PC-9 (cell line): ENCODE measurements at regions not wholly inside any gene's neighbourhood (a gene's known extent, or its start where the extent isn't known, plus 50 kb on each side); places are given as distances from the start of the nearest gene placed in this dataset.

ENCODE experiments used
- BruUV-seq: library from RNA; stranded (reverse); fragments of 400-500 nt; replicated peaks from 2 replicates; lab custom pipeline; 2021; lab: Mats Ljungman, UMichigan
- CTCF ChIA-PET: fragments of 300-600 bp; sonication (Branson Sonifier 250); formaldehyde crosslinking; loops from one replicate; lab custom pipeline; 2022; ENCODE audit warnings: antibody characterized with exemption; lab: Charles Lee
- POLR2A ChIA-PET: fragments of 300-600 bp; sonication (Branson Sonifier 250); formaldehyde crosslinking; loops from one replicate; lab custom pipeline; 2022; ENCODE audit warnings: antibody characterized with exemption; ENCODE audit not compliant: unreplicated experiment; lab: Charles Lee
- DNase-seq, 2 experiments: peaks; one replicate each; pipeline versions ENCODE4 v3.0.0 to v3.0.0-alpha.2; 2015 to 2022; ENCODE audit warnings: mixed read lengths in 1 of 2
- H2AFZ ChIP-seq: fragments of 200-600 bp; sonication (generic); 2 replicates; pipeline ENCODE4 v1.8.1; 2017; ENCODE audit warnings: antibody characterized with exemption
- H3F3A ChIP-seq: fragments of 200-600 bp; sonication (generic); 2 replicates; pipeline ENCODE4 v1.8.1; 2017; ENCODE audit warnings: antibody characterized with exemption, mild to moderate bottlenecking, low read depth; ENCODE audit not compliant: insufficient read depth
- H3K27ac ChIP-seq: fragments of 200-600 bp; sonication (generic); 2 replicates; pipeline ENCODE4 v1.6.1; 2016; ENCODE audit warnings: mixed run types
- H3K27me3 ChIP-seq: fragments of 200-600 bp; sonication (generic); 2 replicates; pipeline ENCODE4 v1.6.1; 2016; ENCODE audit warnings: low read depth, mixed run types; ENCODE audit not compliant: insufficient read depth
- H3K36me3 ChIP-seq: fragments of 200-600 bp; sonication (generic); 2 replicates; pipeline ENCODE4 v1.6.1; 2016; ENCODE audit warnings: low read depth, mixed run types
- H3K4me1 ChIP-seq: fragments of 200-600 bp; sonication (generic); replicated peaks from 2 replicates; pipeline ENCODE4 v1.6.1; 2016; ENCODE audit warnings: mixed run types; ENCODE audit not compliant: insufficient read depth
- H3K4me2 ChIP-seq: fragments of 200-600 bp; sonication (generic); 2 replicates; pipeline ENCODE4 v1.6.1; 2017; ENCODE audit warnings: mixed run types
- H3K4me3 ChIP-seq: fragments of 200-600 bp; sonication (generic); 2 replicates; pipeline ENCODE4 v1.6.1; 2016; ENCODE audit warnings: mixed run types
- H3K79me2 ChIP-seq: fragments of 200-600 bp; sonication (generic); 2 replicates; pipeline ENCODE4 v1.6.1; 2017; ENCODE audit warnings: low read depth, mixed run types
- H3K9me2 ChIP-seq: fragments of 200-600 bp; sonication (generic); 2 replicates; pipeline ENCODE4 v1.8.1; 2017; ENCODE audit warnings: mild to moderate bottlenecking; ENCODE audit not compliant: insufficient read depth
- H3K9me3 ChIP-seq: fragments of 200-600 bp; sonication (generic); 2 replicates; pipeline ENCODE4 v1.8.1; 2016; ENCODE audit warnings: low read depth; ENCODE audit not compliant: insufficient read depth
- H4K20me1 ChIP-seq: fragments of 200-600 bp; sonication (generic); 2 replicates; pipeline ENCODE4 v1.8.1; 2017; ENCODE audit not compliant: insufficient read depth
- EZH2 ChIP-seq: fragments of 200-600 bp; sonication (generic); IDR thresholded peaks from 2 replicates; pipeline ENCODE4 v1.8.0; 2017; ENCODE audit warnings: antibody characterized with exemption, low read depth
- intact Hi-C: fragments of 100-400 bp; cut with micrococcal nuclease; formaldehyde crosslinking; loops from one replicate; pipeline ENCODE4 v1.10.0; 2022; ENCODE audit not compliant: unreplicated experiment
- TF ChIP-seq, protein P1 (sequence below): fragments of 200-600 bp; sonication (generic); conservative IDR thresholded peaks from 2 replicates; pipeline ENCODE4 v1.6.1; 2017; ENCODE audit warnings: mixed run types, antibody characterized with exemption, mild to moderate bottlenecking, moderate library complexity

GRCh38 chr4:38290914-38291313 is 330.7 kb downstream of the PTTG2 start:
- ChIA-PET POLR2A (interaction anchor here (0.7 kb wide), 1 partner anchor 83 kb away, joined by 4 read pairs; no protein-coding TSS in a partner anchor), CTCF (no interaction called here)
- H3K27ac ChIP-seq, result no peak overlapping the region
- H3K79me2 ChIP-seq, result no peaks in the 10 kb centered on the region
- BruUV-seq, result no TSS peak
- intact Hi-C loops, result no loop called here
- no peak overlapping the region for H3K4me2 ChIP-seq
- H3F3A ChIP-seq, result no peaks in the 10 kb centered on the region
- no peaks in the 10 kb centered on the region; the same call in 1 of the 2 replicates for H3K9me3 ChIP-seq
- TF ChIP-seq EZH2, result no peak
- TF ChIP-seq, protein P1, sequence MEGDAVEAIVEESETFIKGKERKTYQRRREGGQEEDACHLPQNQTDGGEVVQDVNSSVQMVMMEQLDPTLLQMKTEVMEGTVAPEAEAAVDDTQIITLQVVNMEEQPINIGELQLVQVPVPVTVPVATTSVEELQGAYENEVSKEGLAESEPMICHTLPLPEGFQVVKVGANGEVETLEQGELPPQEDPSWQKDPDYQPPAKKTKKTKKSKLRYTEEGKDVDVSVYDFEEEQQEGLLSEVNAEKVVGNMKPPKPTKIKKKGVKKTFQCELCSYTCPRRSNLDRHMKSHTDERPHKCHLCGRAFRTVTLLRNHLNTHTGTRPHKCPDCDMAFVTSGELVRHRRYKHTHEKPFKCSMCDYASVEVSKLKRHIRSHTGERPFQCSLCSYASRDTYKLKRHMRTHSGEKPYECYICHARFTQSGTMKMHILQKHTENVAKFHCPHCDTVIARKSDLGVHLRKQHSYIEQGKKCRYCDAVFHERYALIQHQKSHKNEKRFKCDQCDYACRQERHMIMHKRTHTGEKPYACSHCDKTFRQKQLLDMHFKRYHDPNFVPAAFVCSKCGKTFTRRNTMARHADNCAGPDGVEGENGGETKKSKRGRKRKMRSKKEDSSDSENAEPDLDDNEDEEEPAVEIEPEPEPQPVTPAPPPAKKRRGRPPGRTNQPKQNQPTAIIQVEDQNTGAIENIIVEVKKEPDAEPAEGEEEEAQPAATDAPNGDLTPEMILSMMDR, result no peak
- H2AFZ ChIP-seq, result no peak overlapping the region
- H3K36me3 ChIP-seq, result no peaks in the 10 kb centered on the region
- H4K20me1 ChIP-seq, result no peaks in the 10 kb centered on the region
- no peaks in the 10 kb centered on the region for H3K9me2 ChIP-seq
- no peak overlapping the region for H3K4me3 ChIP-seq
- 0 out of 2 replicates have a peak, but pooled peaks cover 9% of the 10 kb centered on the region for H3K4me1 ChIP-seq
- no peak for DNase-seq
- no peaks in the 10 kb centered on the region for H3K27me3 ChIP-seq

DNA sequence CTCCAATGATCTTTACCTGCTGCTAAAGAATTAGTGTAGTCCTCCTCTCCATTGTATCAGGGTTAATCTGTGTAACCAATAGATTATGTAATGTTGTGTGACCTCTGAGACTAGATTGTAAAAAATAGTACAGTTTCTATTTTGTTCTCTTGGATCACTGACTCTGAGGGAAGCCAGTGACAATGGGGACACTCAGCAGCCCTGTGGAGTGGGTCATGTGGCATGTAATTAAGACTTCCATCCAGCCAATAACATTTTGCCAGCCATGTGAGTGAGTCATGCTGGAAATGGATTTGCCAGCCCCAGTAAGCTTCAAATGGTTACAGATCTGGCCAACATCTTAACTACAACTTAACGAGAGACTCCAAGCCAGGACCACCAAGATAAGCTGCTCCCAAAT is 332.3 kb downstream of the PTTG2 start:
- no peaks in the 10 kb centered on the region; the same call in 1 of the 2 replicates for H3K9me3 ChIP-seq
- no peaks in the 10 kb centered on the region for H3K27me3 ChIP-seq
- H3F3A ChIP-seq, result no peaks in the 10 kb centered on the region
- H3K4me3 ChIP-seq, result no peak overlapping the region
- DNase-seq, result no peak
- no peaks in the 10 kb centered on the region for H3K36me3 ChIP-seq
- no peak overlapping the region for H3K4me2 ChIP-seq
- H4K20me1 ChIP-seq, result no peaks in the 10 kb centered on the region
- H3K4me1 ChIP-seq, result 0 out of 2 replicates have a peak, but pooled peaks cover 9% of the 10 kb centered on the region
- intact Hi-C loops, result no loop called here
- no peak overlapping the region for H3K27ac ChIP-seq
- CTCF ChIA-PET, result no interaction called here
- H3K9me2 ChIP-seq, result no peaks in the 10 kb centered on the region
- H3K79me2 ChIP-seq, result no peaks in the 10 kb centered on the region
- TF ChIP-seq, protein P1, result no peak
- no peak for TF ChIP-seq EZH2
- BruUV-seq, result no TSS peak
- no peak overlapping the region for H2AFZ ChIP-seq
- POLR2A ChIA-PET, result no interaction called here

GRCh38 chr4:38294238-38294637 is 334.0 kb downstream of the PTTG2 start:
- 0 out of 2 replicates have a peak, but pooled peaks cover 9% of the 10 kb centered on the region for H3K4me1 ChIP-seq
- no peaks in the 10 kb centered on the region for H4K20me1 ChIP-seq
- peaks cover 12% of the 10 kb centered on the region; the same call in 1 of the 2 replicates for H3K9me3 ChIP-seq
- intact Hi-C loops, result no loop called here
- no peak for DNase-seq
- no peak for TF ChIP-seq EZH2
- TF ChIP-seq, protein P1, result no peak
- CTCF ChIA-PET, result no interaction called here
- H3K4me2 ChIP-seq, result no peak overlapping the region
- no TSS peak for BruUV-seq
- no peaks in the 10 kb centered on the region for H3K79me2 ChIP-seq
- no peaks in the 10 kb centered on the region for H3K36me3 ChIP-seq
- H3F3A ChIP-seq, result no peaks in the 10 kb centered on the region
- no peak overlapping the region for H3K27ac ChIP-seq
- H3K27me3 ChIP-seq, result no peaks in the 10 kb centered on the region
- no peaks in the 10 kb centered on the region for H3K9me2 ChIP-seq
- POLR2A ChIA-PET, result no interaction called here
- no peak overlapping the region for H2AFZ ChIP-seq
- no peak overlapping the region for H3K4me3 ChIP-seq
